K562 (cell line): ENCODE measurements at regions not wholly inside any gene's neighbourhood (a gene's known extent, or its start where the extent isn't known, plus 50 kb on each side); places are given as distances from the start of the nearest gene placed in this dataset.

Experiments
- ATAC-seq: fragments of 200-7000 bp; cut with Tn5 transposase; 3 replicates; pipeline ENCODE4 v1.9.1; 2020; ENCODE audit warnings: moderate library complexity
- BruUV-seq: library from RNA; stranded (reverse); fragments of 400-500 nt; replicated peaks from 2 replicates; lab custom pipeline; 2021; lab: Mats Ljungman, UMichigan
- CTCF ChIA-PET: fragments of 300-600 bp; formaldehyde crosslinking; extraction: SDS; loops from one replicate; lab custom pipeline; 2021; ENCODE audit warnings: low intra/inter-chr PET ratio; lab: Yijun Ruan, JAX
- POLR2A ChIA-PET: fragments of 300-600, 350-650 bp; sonication (Branson Sonifier 250); formaldehyde crosslinking; extraction: SDS; loops from one replicate; lab custom pipeline; 2021; ENCODE audit warnings: antibody characterized with exemption, inconsistent platforms; lab: Yijun Ruan, JAX
- DNase-seq, 4 experiments: peaks; one replicate each; pipeline versions ENCODE4 v3.0.0 to v3.0.0-alpha.2; 2011 to 2018; ENCODE audit warnings: low spot score in 3 of 4, mixed read lengths in 3 of 4; ENCODE audit errors: extremely low read depth in 1 of 4
- FAIRE-seq: peaks from 2 replicates; lab custom pipeline; 2011; peaks lifted over from hg19 to GRCh38; lab: Jason Lieb, UNC
- H2AFZ ChIP-seq: 2 replicates; pipeline ENCODE4 v1.6.0; 2011; ENCODE audit warnings: low read depth, low read length, control low read depth, inconsistent platforms
- H3K27ac ChIP-seq: fragments of 200-600 bp; 3 replicates; pipeline ENCODE4 v1.8.0; 2011; ENCODE audit warnings: low read depth, mild to moderate bottlenecking, control low read depth, inconsistent platforms, low read length, moderate library complexity, mixed read lengths; ENCODE audit errors: extremely low read depth
- H3K27me3 ChIP-seq, 2 experiments: fragments of 300-600 bp in 1 of 2; 2 replicates in 1 of 2; 3 replicates in 1 of 2; pipeline versions ENCODE4 v1.6.0 to v1.8.0; 2011; ENCODE audit warnings: inconsistent platforms in 2 of 2, low read length in 2 of 2, mild to moderate bottlenecking in 1 of 2, mixed read lengths in 1 of 2, moderate library complexity in 1 of 2; ENCODE audit not compliant: control insufficient read depth in 2 of 2, insufficient read depth in 2 of 2
- H3K36me3 ChIP-seq: fragments of 300-600 bp; 3 replicates; pipeline ENCODE4 v1.8.0; 2011; ENCODE audit warnings: mild to moderate bottlenecking, low read length, inconsistent platforms; ENCODE audit not compliant: control insufficient read depth, insufficient read depth
- H3K4me1 ChIP-seq, 2 experiments: fragments of 200-600 bp in 1 of 2; replicated peaks in 1 of 2; 2 replicates in 1 of 2; 3 replicates in 1 of 2; pipeline versions ENCODE4 v1.5.1 to v1.8.0; 2011; ENCODE audit warnings: inconsistent platforms in 2 of 2, low read length in 2 of 2, mild to moderate bottlenecking in 1 of 2, mixed read lengths in 1 of 2, moderate library complexity in 1 of 2; ENCODE audit not compliant: control insufficient read depth in 2 of 2, insufficient read depth in 2 of 2
- H3K4me2 ChIP-seq: 2 replicates; pipeline ENCODE4 v1.6.1; 2011; ENCODE audit warnings: low read length, control low read depth, inconsistent platforms, mixed read lengths; ENCODE audit not compliant: insufficient read depth
- H3K4me3 ChIP-seq: fragments of 200-600 bp; sonication (generic), shearing (Covaris generic); 2 replicates; pipeline ENCODE4 v1.5.1; 2016; ENCODE audit warnings: control low read depth, inconsistent platforms
- H3K79me2 ChIP-seq: fragments of 200-600 bp; 3 replicates; pipeline ENCODE4 v1.8.0; 2011; ENCODE audit warnings: low read length, inconsistent platforms; ENCODE audit not compliant: control insufficient read depth, insufficient read depth
- H3K9ac ChIP-seq, 2 experiments: 2 replicates each; pipeline versions ENCODE4 v1.6.0 to v1.6.1; 2011; ENCODE audit warnings: low read depth in 2 of 2, low read length in 2 of 2, control low read depth in 1 of 2, inconsistent platforms in 1 of 2, mild to moderate bottlenecking in 1 of 2, mixed read lengths in 1 of 2; ENCODE audit not compliant: insufficient read depth in 1 of 2
- H3K9me1 ChIP-seq: one replicate; pipeline ENCODE4 v1.6.0; 2011; ENCODE audit warnings: inconsistent platforms, mild to moderate bottlenecking, low read length, moderate library complexity; ENCODE audit not compliant: control insufficient read depth, insufficient read depth
- H3K9me3 ChIP-seq: replicated peaks from 2 replicates; pipeline ENCODE4 v1.5.1; 2011; ENCODE audit warnings: low read depth, low read length, inconsistent platforms; ENCODE audit not compliant: control insufficient read depth, insufficient read depth
- H4K20me1 ChIP-seq: replicated peaks from 2 replicates; pipeline ENCODE4 v1.6.1; 2011; ENCODE audit warnings: low read length, inconsistent platforms, mixed read lengths; ENCODE audit not compliant: control insufficient read depth, insufficient read depth
- ATF7 ChIP-seq: fragments of 450-650 bp; IDR thresholded peaks from 2 replicates; pipeline ENCODE4 v1.7.1; 2014; ENCODE audit warnings: mild to moderate bottlenecking, moderate library complexity
- FOXK2 ChIP-seq, 2 experiments: fragments of 450-650 bp; IDR thresholded peaks in 1 of 2; conservative IDR thresholded peaks in 1 of 2; 2 replicates each; pipeline ENCODE4 v1.6.1; 2016; ENCODE audit warnings: low read depth in 2 of 2, mild to moderate bottlenecking in 1 of 2
- POLR2AphosphoS2 ChIP-seq: IDR thresholded peaks from 2 replicates; pipeline ENCODE4 v1.6.1; 2012; ENCODE audit warnings: low read length, improper control_type of control experiment
- PRDM10 ChIP-seq: fragments of 450-650 bp; IDR thresholded peaks from 2 replicates; pipeline ENCODE4 v1.6.1; 2018; ENCODE audit not compliant: partially characterized antibody
- WGBS: fragments of 100-300 bp; shearing (Covaris generic); methylation state at CpG from one replicate; pipeline ENCODE4 v1.1.6; 2016; ENCODE audit warnings: low coverage, mixed read lengths; ENCODE audit not compliant: insufficient coverage; ENCODE audit errors: missing lambda C conversion rate; 5-methylcytosine and 5-hydroxymethylcytosine counted together
- in situ Hi-C: fragments of 300-500 bp; cut with MboI; formaldehyde crosslinking; loops from 4 replicates; pipeline ENCODE4 v1.15.0; 2018; ENCODE audit warnings: inconsistent platforms, mixed read lengths
- intact Hi-C: fragments of 100-400 bp; cut with micrococcal nuclease; formaldehyde crosslinking; loops from 2 replicates; pipeline ENCODE4 v1.14.2; 2022

GRCh38 chr1:212504171-212504803, 71.6 kb downstream of the NENF start:
- POLR2A ChIA-PET = interaction anchor here (1.0 to 1.2 kb wide), 3 partner anchors 11 to 19 kb away, joined by 3 to 4 read pairs (median 4); no protein-coding TSS in a partner anchor
- H3K9me3 ChIP-seq = no peaks in the 10 kb centered on the region
- no peak overlapping the region for H3K27ac ChIP-seq
- WGBS = 1% methylated on average over 4 of the region's 4 CpGs
- H3K9ac ChIP-seq = no peak overlapping the region
- no peaks in the 10 kb centered on the region for H4K20me1 ChIP-seq
- CTCF ChIA-PET = no interaction called here
- TF ChIP-seq FOXK2 (conservative IDR thresholded peaks at IDR 0.05 in 1 of 2, IDR thresholded peaks at IDR 0.05 in 1 of 2; ENCODE audit: low read depth in 2 of 2) (0 out of 4 replicates have a peak, but pooled peaks of 1 of the 2 experiments have one; percentile 21), PRDM10 (peak; percentile 97), POLR2AphosphoS2 (no peak), ATF7 (peak; percentile 83)
- no TSS peak for BruUV-seq
- peaks cover 3% of the 10 kb centered on the region for H3K9me1 ChIP-seq
- ATAC-seq = no peak
- in situ Hi-C loops (no loop called here), intact Hi-C loops (no loop called here)
- H3K4me2 ChIP-seq = no peak overlapping the region
- H3K4me3 ChIP-seq = no peak overlapping the region
- H3K27me3 ChIP-seq = peaks cover 8 to 31% of the 10 kb centered on the region in 2 experiments
- no peak for FAIRE-seq
- H3K36me3 ChIP-seq = no peaks in the 10 kb centered on the region
- H2AFZ ChIP-seq = 0 out of 2 replicates have a peak overlapping the region, but pooled peaks have one; percentile 16
- DNase-seq = no peak
- H3K79me2 ChIP-seq = no peaks in the 10 kb centered on the region
- no peaks in the 10 kb centered on the region for H3K4me1 ChIP-seq
